T-cell (primary cell): ENCODE measurements at regions not wholly inside any gene's neighbourhood (a gene's known extent, or its start where the extent isn't known, plus 50 kb on each side); places are given as distances from the start of the nearest gene placed in this dataset.

Experiments
- ATAC-seq, 4 experiments: fragments of 200-7000 bp in 3 of 4; fragments of 150-1000 bp in 1 of 4; cut with Tn5 transposase; replicated peaks in 1 of 4; 1 replicate in 3 of 4; 2 replicates in 1 of 4; pipeline ENCODE4 v1.10.0; 2021; ENCODE audit warnings: moderate library complexity in 3 of 4, mild to moderate bottlenecking in 2 of 4, moderate number of reproducible peaks in 1 of 4
- CTCF ChIA-PET, 2 donors: fragments of 300-600 bp; sonication (Branson Sonifier 250); formaldehyde crosslinking; loops; one replicate each; lab custom pipeline; 2022; ENCODE audit warnings: antibody characterized with exemption in 2 of 2; lab: Charles Lee
- POLR2A ChIA-PET, 2 donors: fragments of 300-600 bp; sonication (Branson Sonifier 250); formaldehyde crosslinking; loops; one replicate each; lab custom pipeline; 2022; ENCODE audit warnings: antibody characterized with exemption in 2 of 2; lab: Charles Lee
- DNase-seq, 35 experiments: peaks; one replicate each; pipeline versions ENCODE4 v3.0.0 to v3.0.0-alpha.2; 2013 to 2023
- H3K27ac ChIP-seq: one replicate; pipeline ENCODE4 v1.5.1; 2013; ENCODE audit warnings: low read length
- H3K27me3 ChIP-seq, 2 experiments: replicated peaks in 1 of 2; 1 replicate in 1 of 2; 2 replicates in 1 of 2; pipeline versions ENCODE4 v1.6.1 to v1.7.0; 2013; ENCODE audit warnings: low read length in 1 of 2, mixed read lengths in 1 of 2; ENCODE audit not compliant: control insufficient read depth in 2 of 2, insufficient read depth in 2 of 2; ENCODE audit errors: extremely low read depth in 1 of 2
- H3K36me3 ChIP-seq, 2 donors: 1 replicate in 1 of 2; 2 replicates in 1 of 2; pipeline versions ENCODE4 v1.6.1 to v1.7.0; 2013; ENCODE audit warnings: low read length in 1 of 2; ENCODE audit not compliant: control insufficient read depth in 2 of 2, insufficient read depth in 1 of 2; ENCODE audit errors: extremely low read depth in 1 of 2
- H3K4me1 ChIP-seq, 2 experiments: 1 replicate in 1 of 2; 2 replicates in 1 of 2; pipeline versions ENCODE4 v1.6.1 to v1.7.0; 2013; ENCODE audit warnings: low read length in 2 of 2, mixed read lengths in 1 of 2; ENCODE audit not compliant: insufficient read depth in 2 of 2, control insufficient read depth in 1 of 2; ENCODE audit errors: extremely low read depth in 1 of 2
- H3K4me3 ChIP-seq, 2 donors: 1 replicate in 1 of 2; 2 replicates in 1 of 2; pipeline versions ENCODE4 v1.5.1 to v1.7.0; 2013; ENCODE audit warnings: mild to moderate bottlenecking in 2 of 2, low read length in 1 of 2, moderate library complexity in 1 of 2; ENCODE audit not compliant: control insufficient read depth in 1 of 2; ENCODE audit errors: extremely low read depth in 1 of 2
- H3K9me3 ChIP-seq: 2 replicates; pipeline ENCODE4 v1.7.0; 2013
- H3K27ac Mint-ChIP-seq, 2 donors: one replicate each; pipeline ENCODE4 v1.8.0; 2020 to 2021; ENCODE audit warnings: mild to moderate bottlenecking in 2 of 2, mixed read lengths in 2 of 2
- H3K27me3 Mint-ChIP-seq, 2 donors: one replicate each; pipeline ENCODE4 v1.8.0; 2021 to 2022; ENCODE audit warnings: mixed read lengths in 2 of 2
- H3K36me3 Mint-ChIP-seq: one replicate; pipeline ENCODE4 v1.8.0; 2021; ENCODE audit warnings: mixed read lengths
- H3K4me1 Mint-ChIP-seq, 3 donors: one replicate each; pipeline ENCODE4 v1.8.0; 2020 to 2022; ENCODE audit warnings: mixed read lengths in 3 of 3, mild to moderate bottlenecking in 1 of 3
- H3K4me3 Mint-ChIP-seq, 3 donors: one replicate each; pipeline ENCODE4 v1.8.0; 2020 to 2022; ENCODE audit warnings: mild to moderate bottlenecking in 3 of 3, mixed read lengths in 3 of 3, moderate library complexity in 3 of 3
- H3K9me3 Mint-ChIP-seq, 3 donors: one replicate each; pipeline ENCODE4 v1.8.0; 2020 to 2022; ENCODE audit warnings: mixed read lengths in 3 of 3
- WGBS: methylation state at CpG from one replicate; pipeline ENCODE4 v1.1.5; 2013; ENCODE audit warnings: missing lambda C conversion rate; ENCODE audit not compliant: insufficient coverage; 5-methylcytosine and 5-hydroxymethylcytosine counted together

DNA sequence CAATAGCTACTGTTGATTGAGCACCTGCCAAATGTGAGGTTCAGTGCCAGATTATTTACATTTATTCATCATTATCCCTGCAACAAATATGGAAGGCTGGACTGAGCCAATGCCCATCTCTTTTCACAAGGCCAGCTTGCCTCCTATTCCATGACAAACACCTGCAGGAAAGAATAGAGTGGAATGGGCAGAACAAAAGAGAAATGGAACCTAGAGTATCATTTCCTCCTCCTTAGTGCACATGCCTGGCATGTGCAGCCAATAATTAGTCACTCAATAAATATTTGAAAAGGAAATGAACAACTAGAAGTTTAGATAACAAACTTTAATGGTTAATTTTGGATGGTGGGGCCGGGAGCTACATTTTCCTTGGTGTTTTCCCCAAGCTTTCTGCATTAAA lies 61.4 kb upstream of the MYRIP start:
- no CpG with 5 or more reads among the region's 1 CpG for WGBS
- H3K4me3 Mint-ChIP-seq: no peak overlapping the region
- no peaks in the 10 kb centered on the region for H3K4me1 Mint-ChIP-seq
- no peaks in the 10 kb centered on the region for H3K27me3 ChIP-seq
- no peak overlapping the region for H3K27ac Mint-ChIP-seq
- no peaks in the 10 kb centered on the region for H3K9me3 Mint-ChIP-seq
- ChIA-PET CTCF (no interaction called here), POLR2A (no interaction called here)
- no peaks in the 10 kb centered on the region for H3K9me3 ChIP-seq
- H3K4me3 ChIP-seq: no peak overlapping the region
- H3K36me3 ChIP-seq: no peaks in the 10 kb centered on the region
- no peak for DNase-seq
- peaks cover 0 to 7% of the 10 kb centered on the region in 2 donors for H3K27me3 Mint-ChIP-seq
- no peak for ATAC-seq
- no peak overlapping the region for H3K27ac ChIP-seq
- H3K36me3 Mint-ChIP-seq: no peaks in the 10 kb centered on the region
- H3K4me1 ChIP-seq: peaks cover 0 to 2% of the 10 kb centered on the region in 2 experiments

DNA sequence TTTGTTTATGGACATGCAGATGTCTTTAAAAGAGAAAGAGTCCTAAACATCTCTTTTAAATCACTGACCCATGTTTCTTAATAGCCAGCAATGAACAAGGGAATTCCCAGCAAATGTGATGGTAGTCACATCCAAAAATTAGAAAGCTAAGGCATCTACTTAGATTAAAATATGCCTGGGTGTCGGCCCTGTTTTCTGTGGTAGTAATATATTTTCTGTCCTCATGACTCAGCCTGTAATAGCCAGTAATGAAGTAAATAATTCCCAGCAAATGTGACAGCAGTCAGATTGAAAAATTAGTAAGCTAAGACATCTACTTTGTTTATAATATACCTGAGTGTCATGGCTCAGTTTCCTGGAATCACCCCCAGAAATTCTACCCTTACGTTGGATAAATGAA lies 60.6 kb upstream of the MYRIP start:
- H3K9me3 Mint-ChIP-seq: no peaks in the 10 kb centered on the region
- Histone ChIP-seq H3K4me3 (no peak overlapping the region), H3K27ac (no peak overlapping the region), H3K4me1 (peaks cover 0 to 2% of the 10 kb centered on the region in 2 experiments), H3K36me3 (no peaks in the 10 kb centered on the region), H3K9me3 (no peaks in the 10 kb centered on the region), H3K27me3 (no peaks in the 10 kb centered on the region)
- H3K4me3 Mint-ChIP-seq: no peak overlapping the region
- ATAC-seq: no peak
- 50% methylated on average over 1 of the region's 2 CpGs for WGBS
- POLR2A ChIA-PET: no interaction called here
- no peak overlapping the region for H3K27ac Mint-ChIP-seq
- DNase-seq: no peak
- peaks cover 0 to 7% of the 10 kb centered on the region in 2 donors for H3K27me3 Mint-ChIP-seq
- no peaks in the 10 kb centered on the region for H3K36me3 Mint-ChIP-seq
- CTCF ChIA-PET: no interaction called here
- H3K4me1 Mint-ChIP-seq: no peaks in the 10 kb centered on the region

DNA sequence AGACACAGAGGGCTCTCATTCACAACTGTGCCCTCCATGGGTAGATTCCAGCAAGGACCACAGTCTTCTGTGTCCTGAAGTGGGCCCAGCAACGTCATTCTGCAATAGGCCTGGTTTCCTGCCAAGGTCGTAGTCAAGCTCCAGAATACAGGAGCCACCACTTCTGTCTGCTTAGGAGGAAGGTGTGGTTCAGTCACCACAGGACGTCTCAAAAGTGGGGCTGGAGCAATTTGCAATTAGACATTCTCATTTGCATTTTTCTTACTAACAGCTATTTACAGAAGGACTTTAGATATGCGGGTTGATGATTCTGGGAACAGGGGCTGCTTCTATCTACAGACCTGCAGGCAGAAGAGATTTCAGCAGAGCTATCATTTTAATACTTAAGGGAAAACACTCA lies 58.7 kb upstream of the MYRIP start:
- Histone ChIP-seq H3K27me3 (no peaks in the 10 kb centered on the region), H3K36me3 (no peaks in the 10 kb centered on the region), H3K4me3 (no peak overlapping the region), H3K4me1 (peaks cover 0 to 2% of the 10 kb centered on the region in 2 experiments), H3K27ac (no peak overlapping the region), H3K9me3 (no peaks in the 10 kb centered on the region)
- no peaks in the 10 kb centered on the region for H3K4me1 Mint-ChIP-seq
- peaks cover 0 to 12% of the 10 kb centered on the region in 2 donors for H3K27me3 Mint-ChIP-seq
- ChIA-PET CTCF (interaction anchor here in 1 of 2 donors (0.9 kb wide), 1 partner anchor 125 kb away, joined by 3 read pairs; no protein-coding TSS in a partner anchor), POLR2A (interaction anchor here in 1 of 2 donors (0.6 kb wide), 1 partner anchor 19 kb away, joined by 7 read pairs; no protein-coding TSS in a partner anchor)
- no peaks in the 10 kb centered on the region for H3K36me3 Mint-ChIP-seq
- ATAC-seq (no peak), DNase-seq (no peak)
- H3K4me3 Mint-ChIP-seq: no peak overlapping the region
- H3K27ac Mint-ChIP-seq: no peak overlapping the region
- no peaks in the 10 kb centered on the region for H3K9me3 Mint-ChIP-seq
- WGBS: 0% methylated on average over 1 of the region's 4 CpGs

DNA sequence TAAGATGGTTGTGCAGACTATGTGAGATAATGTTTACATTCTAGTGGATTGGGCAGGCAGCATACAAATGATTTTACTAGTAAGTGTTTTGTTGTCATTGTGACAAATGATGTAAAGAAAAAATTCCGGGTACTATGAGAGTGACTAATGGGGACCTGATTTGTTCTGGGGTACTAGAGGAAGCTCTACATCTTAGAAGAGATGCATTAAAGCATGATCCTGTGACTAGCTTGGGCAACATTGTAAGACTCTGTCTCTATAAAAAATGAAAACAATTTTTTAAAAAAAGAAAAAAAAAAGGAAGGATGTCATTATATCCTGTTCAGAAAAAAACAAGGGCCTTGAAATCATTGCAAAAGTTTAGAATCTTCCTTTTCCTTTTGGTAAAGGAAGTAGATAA lies 58.1 kb upstream of the MYRIP start:
- POLR2A ChIA-PET: interaction anchor here in 1 of 2 donors (0.6 kb wide), 1 partner anchor 19 kb away, joined by 7 read pairs; no protein-coding TSS in a partner anchor
- no peak overlapping the region for H3K27ac Mint-ChIP-seq
- H3K4me1 ChIP-seq: peaks cover 0 to 2% of the 10 kb centered on the region in 2 experiments
- no peak overlapping the region for H3K4me3 ChIP-seq
- no peaks in the 10 kb centered on the region for H3K36me3 Mint-ChIP-seq
- H3K9me3 Mint-ChIP-seq: no peaks in the 10 kb centered on the region
- no peaks in the 10 kb centered on the region for H3K9me3 ChIP-seq
- H3K4me1 Mint-ChIP-seq: no peaks in the 10 kb centered on the region
- H3K4me3 Mint-ChIP-seq: no peak overlapping the region
- DNase-seq: no peak
- CTCF ChIA-PET: interaction anchor here in 1 of 2 donors (0.9 kb wide), 1 partner anchor 126 kb away, joined by 3 read pairs; no protein-coding TSS in a partner anchor
- H3K27ac ChIP-seq: no peak overlapping the region
- H3K27me3 Mint-ChIP-seq: peaks cover 0 to 11% of the 10 kb centered on the region in 2 donors
- no CpG with 5 or more reads among the region's 1 CpG for WGBS
- H3K27me3 ChIP-seq: no peaks in the 10 kb centered on the region
- no peaks in the 10 kb centered on the region for H3K36me3 ChIP-seq
- no peak for ATAC-seq

DNA sequence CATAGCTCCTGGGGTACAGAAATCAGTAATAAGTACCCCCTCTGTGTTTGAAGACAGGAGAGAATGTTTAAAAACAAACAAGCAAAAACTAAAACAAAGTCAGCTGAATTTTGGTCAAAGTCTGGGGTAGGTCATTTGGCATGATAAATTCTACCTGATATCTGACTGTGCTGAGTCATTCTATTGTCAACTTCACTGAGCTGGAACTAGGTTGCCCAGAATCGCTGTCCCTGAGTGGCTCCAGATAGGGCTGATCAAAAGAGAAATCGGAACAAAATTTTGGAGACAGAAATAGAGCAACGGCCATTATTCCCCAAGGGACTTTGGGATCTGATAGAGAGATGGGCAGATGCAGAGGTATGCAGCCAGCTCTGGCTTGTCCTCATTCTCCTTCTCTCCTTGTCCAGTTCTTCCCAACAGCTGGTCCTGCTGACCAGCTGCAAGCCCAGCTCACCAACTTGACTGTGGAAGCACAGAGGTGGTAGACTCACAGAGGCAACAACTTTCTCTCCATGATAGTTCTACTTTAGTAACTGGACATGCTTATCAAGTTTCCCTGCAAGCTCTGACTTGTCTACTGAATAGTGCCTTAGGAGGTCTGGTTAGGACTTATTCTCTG lies 57.3 kb upstream of the MYRIP start:
- DNase-seq (no peak), ATAC-seq (no peak)
- Histone ChIP-seq H3K4me3 (no peak overlapping the region), H3K9me3 (no peaks in the 10 kb centered on the region), H3K27ac (no peak overlapping the region), H3K27me3 (no peaks in the 10 kb centered on the region), H3K4me1 (peaks cover 0 to 2% of the 10 kb centered on the region in 2 experiments), H3K36me3 (no peaks in the 10 kb centered on the region)
- no peaks in the 10 kb centered on the region for H3K4me1 Mint-ChIP-seq
- whole genome bisulfite sequencing: 86% methylated on average over 1 of the region's 3 CpGs
- peaks cover 0 to 18% of the 10 kb centered on the region in 2 donors for H3K27me3 Mint-ChIP-seq
- H3K9me3 Mint-ChIP-seq: no peaks in the 10 kb centered on the region
- H3K27ac Mint-ChIP-seq: no peak overlapping the region
- no peak overlapping the region for H3K4me3 Mint-ChIP-seq
- POLR2A ChIA-PET: no interaction called here
- no peaks in the 10 kb centered on the region for H3K36me3 Mint-ChIP-seq
- CTCF ChIA-PET: no interaction called here

DNA sequence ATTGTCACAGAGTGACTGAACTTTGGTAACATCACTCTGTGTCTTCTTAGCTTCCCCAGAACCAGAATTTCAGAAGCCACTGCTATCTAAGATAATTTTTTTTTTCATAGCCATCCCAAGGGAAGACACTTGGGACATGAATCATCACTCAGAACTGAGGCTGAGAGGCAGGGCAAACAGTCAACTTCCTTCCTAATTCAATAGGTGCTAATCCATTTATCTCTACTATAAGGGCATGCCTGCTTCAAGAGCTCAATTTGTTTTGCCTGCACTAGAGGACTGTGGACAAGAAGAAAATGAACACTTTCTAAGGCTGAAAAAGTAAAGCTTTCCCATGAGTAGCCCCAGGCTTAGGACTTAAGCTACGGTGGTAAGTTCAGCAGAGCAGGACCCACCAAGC lies 56.7 kb upstream of the MYRIP start:
- ChIA-PET CTCF (no interaction called here), POLR2A (no interaction called here)
- no peak overlapping the region for H3K4me3 ChIP-seq
- H3K9me3 Mint-ChIP-seq: no peaks in the 10 kb centered on the region
- H3K27ac Mint-ChIP-seq: no peak overlapping the region
- no peak overlapping the region for H3K4me3 Mint-ChIP-seq
- no peaks in the 10 kb centered on the region for H3K27me3 ChIP-seq
- H3K27ac ChIP-seq: no peak overlapping the region
- H3K36me3 Mint-ChIP-seq: no peaks in the 10 kb centered on the region
- H3K4me1 Mint-ChIP-seq: no peaks in the 10 kb centered on the region
- H3K9me3 ChIP-seq: no peaks in the 10 kb centered on the region
- ATAC-seq: no peak
- DNase-seq: no peak
- peaks cover 0 to 19% of the 10 kb centered on the region in 2 donors for H3K27me3 Mint-ChIP-seq
- WGBS: 67% methylated on average over 1 of the region's 1 CpG
- peaks cover 0 to 2% of the 10 kb centered on the region in 2 experiments for H3K4me1 ChIP-seq
- H3K36me3 ChIP-seq: no peaks in the 10 kb centered on the region
